Left ventricle myocardium inferior (tissue), 1 donor: ENCODE measurements at regions not wholly inside any gene's neighbourhood (a gene's known extent, or its start where the extent isn't known, plus 50 kb on each side); places are given as distances from the start of the nearest gene placed in this dataset.

Experiments used
- DNase-seq: peaks from one replicate; pipeline ENCODE4 v3.0.0-alpha.2; 2020
- H3K27ac ChIP-seq: fragments of 200-600 bp; replicated peaks from 2 replicates; pipeline ENCODE4 v1.8.0; 2021
- H3K27me3 ChIP-seq: fragments of 200-600 bp; 2 replicates; pipeline ENCODE4 v1.8.0; 2021; ENCODE audit warnings: low read depth
- H3K36me3 ChIP-seq: fragments of 200-600 bp; 2 replicates; pipeline ENCODE4 v1.8.0; 2021
- H3K4me1 ChIP-seq: fragments of 200-600 bp; 2 replicates; pipeline ENCODE4 v1.8.0; 2021
- H3K4me3 ChIP-seq: fragments of 200-600 bp; 2 replicates; pipeline ENCODE4 v1.8.0; 2021; ENCODE audit warnings: mild to moderate bottlenecking, moderate library complexity
- H3K9me3 ChIP-seq: fragments of 200-600 bp; replicated peaks from 2 replicates; pipeline ENCODE4 v1.8.0; 2021
- CTCF ChIP-seq: fragments of 200-600 bp; IDR thresholded peaks from 2 replicates; pipeline ENCODE4 v1.8.0; 2021; ENCODE audit warnings: antibody characterized with exemption, mild to moderate bottlenecking, borderline replicate concordance
- intact Hi-C: fragments of 100-400 bp; cut with micrococcal nuclease; formaldehyde crosslinking; loops from one replicate; pipeline ENCODE4 v1.11.0; 2022
- donor health status: DM: no; HTN: yes; CAD: no; lungs with severe emphysema.

DNA sequence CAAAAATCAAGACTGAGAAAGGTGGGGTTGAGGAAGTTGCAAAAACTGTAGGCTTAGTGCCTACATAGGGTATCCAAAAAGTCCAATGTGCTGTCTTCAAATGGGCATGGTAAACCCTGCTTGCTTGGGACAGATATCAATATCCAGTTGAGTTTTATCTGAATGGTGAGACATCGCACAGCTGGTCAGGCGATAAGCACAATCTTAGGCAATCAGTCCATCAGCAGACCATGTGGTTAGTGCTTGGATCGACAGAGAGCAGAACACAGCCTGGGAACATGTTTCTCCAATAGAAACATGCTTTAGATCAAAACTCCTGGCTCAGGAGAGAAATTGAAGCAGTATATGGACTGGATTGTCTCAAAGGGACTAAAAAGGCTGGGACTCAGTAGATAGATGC, 151.3 kb upstream of the IPO5 start:
- no peak for DNase-seq

DNA sequence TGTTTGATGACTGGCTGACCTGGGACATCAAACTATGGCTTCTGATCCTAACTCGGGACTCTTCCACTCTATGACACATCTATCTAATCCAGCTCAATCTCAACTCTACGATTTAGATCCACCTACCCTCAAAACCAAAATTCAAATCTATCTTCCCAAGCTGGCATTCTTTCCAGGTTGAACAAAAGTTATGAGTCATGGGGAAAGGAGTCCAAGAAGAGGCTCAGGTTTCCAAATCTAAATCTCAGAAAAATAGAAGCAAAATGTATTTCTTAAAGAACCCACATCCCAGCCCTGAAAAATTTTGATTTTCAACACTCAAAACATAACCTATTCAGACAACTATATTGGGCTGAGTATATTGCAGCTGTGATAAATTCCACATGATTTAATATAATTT, 143.9 kb upstream of the IPO5 start:
- DNase-seq: no peak
- Histone ChIP-seq H3K4me3 (no peak overlapping the region), H3K4me1 (no peaks in the 10 kb centered on the region), H3K27ac (no peak overlapping the region), H3K9me3 (peaks cover 8% of the 10 kb centered on the region), H3K36me3 (no peaks in the 10 kb centered on the region), H3K27me3 (peaks cover 19% of the 10 kb centered on the region)
- no peak for TF ChIP-seq CTCF
- intact Hi-C loops: no loop called here

More for the DNA sequence above, 151.3 kb upstream of the IPO5 start:
- intact Hi-C loops: loop anchor here (5.0 kb wide), 1 partner anchor 785 kb away; no protein-coding TSS in a partner anchor
- TF ChIP-seq CTCF: no peak
- no peaks in the 10 kb centered on the region for H3K4me1 ChIP-seq
- H3K27me3 ChIP-seq: peaks cover 10% of the 10 kb centered on the region
- H3K27ac ChIP-seq: no peak overlapping the region
- H3K4me3 ChIP-seq: no peak overlapping the region
- H3K36me3 ChIP-seq: no peaks in the 10 kb centered on the region
- H3K9me3 ChIP-seq: no peaks in the 10 kb centered on the region

GRCh38 chr13:97810152-97810551, 143.3 kb upstream of the IPO5 start:
- Histone ChIP-seq H3K4me1 (no peaks in the 10 kb centered on the region), H3K27ac (no peak overlapping the region), H3K27me3 (peaks cover 19% of the 10 kb centered on the region), H3K9me3 (peaks cover 8% of the 10 kb centered on the region), H3K4me3 (no peak overlapping the region), H3K36me3 (no peaks in the 10 kb centered on the region)
- TF ChIP-seq CTCF: peak; percentile 54
- intact Hi-C loops: no loop called here
- no peak for DNase-seq

DNA sequence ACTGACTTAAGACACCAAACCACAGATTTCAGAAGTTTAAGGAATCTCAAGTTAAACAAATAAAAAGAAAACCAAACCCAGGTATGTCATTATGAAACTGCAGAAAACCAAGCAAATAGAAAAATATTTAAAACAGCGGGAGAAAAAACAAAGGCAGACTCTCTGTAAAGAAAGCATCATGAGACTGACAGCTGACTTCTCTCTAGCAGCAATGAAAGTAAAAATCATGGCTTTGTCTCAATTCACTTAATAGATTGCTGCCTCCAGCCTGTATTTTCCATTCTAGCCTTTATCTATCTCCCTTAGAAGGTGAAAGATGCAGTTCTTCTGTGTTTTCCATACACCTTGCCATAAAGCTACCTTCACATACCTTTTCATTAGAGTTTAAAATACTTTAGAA, 131.1 kb upstream of the IPO5 start:
- no peak for TF ChIP-seq CTCF
- Histone ChIP-seq H3K4me1 (no peaks in the 10 kb centered on the region), H3K4me3 (no peak overlapping the region), H3K9me3 (no peaks in the 10 kb centered on the region), H3K36me3 (no peaks in the 10 kb centered on the region), H3K27ac (no peak overlapping the region), H3K27me3 (peaks cover 34% of the 10 kb centered on the region)
- DNase-seq: no peak
- intact Hi-C loops: no loop called here

DNA sequence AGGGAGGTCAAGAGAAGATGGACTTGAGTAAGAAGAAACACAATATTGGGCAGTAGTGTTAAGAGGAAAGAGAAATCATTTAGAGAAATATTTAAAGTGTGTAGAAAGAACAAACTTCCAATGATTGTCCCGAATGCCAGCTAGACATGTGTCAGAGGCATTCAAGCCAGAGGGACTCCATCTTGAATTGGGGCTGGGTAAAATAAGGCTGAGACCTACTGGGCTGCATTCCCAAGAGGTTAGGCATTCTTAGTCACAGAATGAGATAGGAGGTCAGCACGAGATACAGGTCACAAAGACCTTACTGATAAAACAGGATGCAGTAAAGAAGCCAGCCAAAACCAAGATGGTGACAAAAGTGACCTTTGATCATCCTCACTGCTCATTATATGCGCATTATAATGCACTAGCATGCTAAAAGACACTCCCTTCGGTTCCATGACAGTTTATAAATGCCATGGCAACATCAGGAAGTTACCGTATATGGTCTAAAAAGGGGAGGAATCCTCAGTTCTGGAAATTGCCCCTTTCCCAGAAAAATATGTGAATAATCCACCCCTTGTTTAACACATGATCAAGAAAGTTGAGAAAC, 127.0 kb upstream of the IPO5 start:
- H3K4me3 ChIP-seq: no peak overlapping the region
- intact Hi-C loops: no loop called here
- H3K27me3 ChIP-seq: peaks cover 17% of the 10 kb centered on the region
- no peaks in the 10 kb centered on the region for H3K36me3 ChIP-seq
- TF ChIP-seq CTCF: no peak
- DNase-seq: no peak
- H3K9me3 ChIP-seq: no peaks in the 10 kb centered on the region
- H3K4me1 ChIP-seq: no peaks in the 10 kb centered on the region
- H3K27ac ChIP-seq: no peak overlapping the region
